ENCODE measurements at regions not wholly inside any gene's neighbourhood (a gene's known extent, or its start where the extent isn't known, plus 50 kb on each side); places are given as distances from the start of the nearest gene placed in this dataset.

DNA sequence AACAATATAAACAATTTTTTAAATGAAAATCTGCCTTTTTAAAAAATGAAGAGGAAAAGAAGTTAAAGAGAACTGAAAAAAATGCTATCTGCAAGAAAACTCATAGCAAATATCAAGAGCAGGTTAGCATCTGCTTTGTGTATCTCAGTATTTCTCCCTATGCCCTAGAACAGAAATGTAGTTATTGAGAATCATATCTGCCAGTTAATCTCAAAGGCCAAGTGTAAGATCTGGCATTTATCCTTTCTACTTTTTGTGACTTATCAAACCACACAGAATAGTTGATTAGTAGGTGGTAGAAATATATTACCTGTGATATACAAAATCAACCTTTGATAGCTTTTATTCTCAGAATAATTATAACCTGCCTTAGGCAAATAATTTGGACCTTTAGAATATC is 1699.8 kb downstream of the EFNA5 start:
- dilution Hi-C loops (cut with HindIII; ENCODE audit: low sequenced_read_pairs, unreplicated experiment) = no loop called here
- Histone ChIP-seq H3K9ac (ENCODE audit: low read depth, low read length) (no peak overlapping the region), H3K9me1 (ENCODE audit: insufficient read depth, low read length) (no peaks in the 10 kb centered on the region), H3K9me3 (ENCODE audit: control insufficient read depth, insufficient read depth, low read length) (no peaks in the 10 kb centered on the region), H3K18ac (ENCODE audit: low read depth, low read length) (no peak overlapping the region), H2AFZ (replicated peaks; ENCODE audit: low read length, poor library complexity) (no peak overlapping the region), H4K20me1 (ENCODE audit: insufficient read depth, low read length) (no peaks in the 10 kb centered on the region), H3K27me3 (ENCODE audit: control insufficient read depth, insufficient read depth, low read length) (no peaks in the 10 kb centered on the region), H3K4me2 (ENCODE audit: low read depth, low read length) (no peak overlapping the region), H4K8ac (ENCODE audit: low read depth in 2 of 2, low read length in 2 of 2) (no peak overlapping the region), H3K14ac (replicated peaks; ENCODE audit: low read depth, low read length) (no peak overlapping the region), H2AK5ac (ENCODE audit: low read depth, low read length) (no peak overlapping the region), H2AK9ac (replicated peaks; ENCODE audit: low read depth, low read length, poor library complexity) (no peak overlapping the region), H2BK15ac (ENCODE audit: low read depth, low read length) (no peak overlapping the region), H2BK20ac (ENCODE audit: low read depth, low read length) (no peak overlapping the region), H3K56ac (ENCODE audit: extremely low read depth, insufficient read depth, low read length) (no peak overlapping the region), H3K27ac (ENCODE audit: insufficient read depth, low read length) (no peak overlapping the region), H3K36me3 (ENCODE audit: control insufficient read depth, insufficient read depth, low read length) (no peaks in the 10 kb centered on the region), H2BK120ac (ENCODE audit: low read depth, low read length) (no peak overlapping the region), H3K4me1 (ENCODE audit: control insufficient read depth, insufficient read depth, low read length) (no peaks in the 10 kb centered on the region), H3K4ac (ENCODE audit: low read depth, low read length) (no peak overlapping the region), H4K5ac (ENCODE audit: low read depth, low read length) (no peak overlapping the region), H2BK5ac (ENCODE audit: low read depth, low read length, poor library complexity, severe bottlenecking) (no peak overlapping the region), H4K91ac (ENCODE audit: insufficient read depth, low read depth, low read length) (no peak overlapping the region), H3K4me3 (ENCODE audit: insufficient read depth, low read depth, low read length) (no peak overlapping the region), H3K23ac (ENCODE audit: low read depth, low read length) (no peak overlapping the region), H3K79me1 (ENCODE audit: low read depth in 1 of 2, low read length in 2 of 2) (no peaks in the 10 kb centered on the region)
- BruUV-seq (replicated peaks) = no TSS peak
- in situ Hi-C loops (cut with MboI; ENCODE audit: low sequenced_read_pairs) = no loop called here
- intact Hi-C loops (cut with micrococcal nuclease) = no loop called here
- POLR2A ChIA-PET (ENCODE audit: unreplicated experiment) = no interaction called here
- no peak for ATAC-seq (ENCODE audit: low read depth)
- DNase-seq = no peak
- CTCF ChIA-PET = interaction anchor here (1.0 kb wide), 1 partner anchor 21 kb away, joined by 3 read pairs; no protein-coding TSS in a partner anchor
- TF ChIP-seq RFX5 (IDR thresholded peaks at IDR 0.05; ENCODE audit: low read depth, low read length) (no peak), MAZ (IDR thresholded peaks at IDR 0.05; ENCODE audit: borderline replicate concordance, low read depth, low read length) (no peak), BHLHE40 (IDR thresholded peaks at IDR 0.05; ENCODE audit: low read depth, low read length) (no peak), CEBPB (IDR thresholded peaks at IDR 0.05; ENCODE audit: low read depth, low read length) (no peak), FOS (IDR thresholded peaks at IDR 0.05; ENCODE audit: low read depth, low read length) (no peak), SMC3 (IDR thresholded peaks at IDR 0.05; ENCODE audit: low read depth, low read length) (no peak), RCOR1 (IDR thresholded peaks at IDR 0.05; ENCODE audit: insufficient replicate concordance, low read length) (no peak), MXI1 (IDR thresholded peaks at IDR 0.05; ENCODE audit: borderline replicate concordance, low read depth, low read length) (no peak), RAD21 (IDR thresholded peaks at IDR 0.05; ENCODE audit: low read length) (no peak), MAFK (IDR thresholded peaks at IDR 0.05; ENCODE audit: low read depth, low read length) (no peak), CHD1 (IDR thresholded peaks at IDR 0.05; ENCODE audit: low read depth, low read length) (no peak), CTCF (conservative IDR thresholded peaks at IDR 0.05; ENCODE audit: low read depth, low read length) (no peak), POLR2A (IDR thresholded peaks at IDR 0.05; ENCODE audit: low read depth, low read length) (no peak)
- TF ChIP-seq, protein P1, sequence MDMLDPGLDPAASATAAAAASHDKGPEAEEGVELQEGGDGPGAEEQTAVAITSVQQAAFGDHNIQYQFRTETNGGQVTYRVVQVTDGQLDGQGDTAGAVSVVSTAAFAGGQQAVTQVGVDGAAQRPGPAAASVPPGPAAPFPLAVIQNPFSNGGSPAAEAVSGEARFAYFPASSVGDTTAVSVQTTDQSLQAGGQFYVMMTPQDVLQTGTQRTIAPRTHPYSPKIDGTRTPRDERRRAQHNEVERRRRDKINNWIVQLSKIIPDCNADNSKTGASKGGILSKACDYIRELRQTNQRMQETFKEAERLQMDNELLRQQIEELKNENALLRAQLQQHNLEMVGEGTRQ (IDR thresholded peaks at IDR 0.05; ENCODE audit: low read depth, low read length) = no peak
- TF ChIP-seq, protein P2, sequence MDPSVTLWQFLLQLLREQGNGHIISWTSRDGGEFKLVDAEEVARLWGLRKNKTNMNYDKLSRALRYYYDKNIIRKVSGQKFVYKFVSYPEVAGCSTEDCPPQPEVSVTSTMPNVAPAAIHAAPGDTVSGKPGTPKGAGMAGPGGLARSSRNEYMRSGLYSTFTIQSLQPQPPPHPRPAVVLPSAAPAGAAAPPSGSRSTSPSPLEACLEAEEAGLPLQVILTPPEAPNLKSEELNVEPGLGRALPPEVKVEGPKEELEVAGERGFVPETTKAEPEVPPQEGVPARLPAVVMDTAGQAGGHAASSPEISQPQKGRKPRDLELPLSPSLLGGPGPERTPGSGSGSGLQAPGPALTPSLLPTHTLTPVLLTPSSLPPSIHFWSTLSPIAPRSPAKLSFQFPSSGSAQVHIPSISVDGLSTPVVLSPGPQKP (IDR thresholded peaks at IDR 0.05; ENCODE audit: borderline replicate concordance, low read depth, low read length) = no peak

All from IMR-90 (cell line).